NCI-H2081 treated with DMSO at 0.1 percent for 48 hours (cell line): ENCODE measurements at regions not wholly inside any gene's neighbourhood (a gene's known extent, or its start where the extent isn't known, plus 50 kb on each side); places are given as distances from the start of the nearest gene placed in this dataset.

Experiments used
- DNase-seq: peaks from one replicate; lab custom pipeline; 2025; lab: John Stamatoyannopoulos, UW

- DNase-seq: no peak
These were observed 69.8 kb upstream of the SLC7A11 start for GRCh38 chr4:138311771-138312535.

GRCh38 chr4:138310991-138311390 lies 68.8 kb upstream of the SLC7A11 start:
- no peak for DNase-seq

GRCh38 chr4:138310498-138310897 lies 68.3 kb upstream of the SLC7A11 start:
- DNase-seq: no peak

GRCh38 chr4:138308356-138308755 lies 66.2 kb upstream of the SLC7A11 start:
- no peak for DNase-seq

- DNase-seq: no peak
These were observed 65.2 kb upstream of the SLC7A11 start for GRCh38 chr4:138307319-138307718.

GRCh38 chr4:138305050-138305449 lies 62.9 kb upstream of the SLC7A11 start:
- DNase-seq: no peak

GRCh38 chr4:138301536-138301935 lies 59.4 kb upstream of the SLC7A11 start:
- no peak for DNase-seq

- no peak for DNase-seq
These were observed 58.5 kb upstream of the SLC7A11 start for GRCh38 chr4:138300616-138301015.

GRCh38 chr4:138299881-138300280 lies 57.7 kb upstream of the SLC7A11 start:
- DNase-seq: no peak

GRCh38 chr4:138298866-138299265 lies 56.7 kb upstream of the SLC7A11 start:
- DNase-seq: no peak

- DNase-seq: no peak
These were observed 56.3 kb upstream of the SLC7A11 start for GRCh38 chr4:138298431-138298830.

GRCh38 chr4:138297743-138298405 lies 55.7 kb upstream of the SLC7A11 start:
- no peak for DNase-seq

- DNase-seq: no peak
These were observed 50.2 kb upstream of the SLC7A11 start for GRCh38 chr4:138292321-138292720.
